ENCODE measurements at regions not wholly inside any gene's neighbourhood (a gene's known extent, or its start where the extent isn't known, plus 50 kb on each side); places are given as distances from the start of the nearest gene placed in this dataset.

GRCh38 chr1:98045211-98045766 lies 124.5 kb upstream of the DPYD start:
- TF ChIP-seq RARB (CRISPR knock-in tag; IDR thresholded peaks at IDR 0.05) (no peak), FOSL2 (IDR thresholded peaks at IDR 0.05) (no peak), FOSL2 (CRISPR knock-in tag; IDR thresholded peaks at IDR 0.05) (no peak), CTCF (IDR thresholded peaks at IDR 0.05) (no peak), ESRRA (IDR thresholded peaks at IDR 0.05; ENCODE audit: borderline replicate concordance, low read length) (no peak), KDM1A (IDR thresholded peaks at IDR 0.05; ENCODE audit: low read depth) (no peak), USF2 (IDR thresholded peaks at IDR 0.05) (no peak), POLR2A (IDR thresholded peaks at IDR 0.05; ENCODE audit: low read length) (peak; percentile 16; the same call in 1 of the 2 replicates), CEBPB (IDR thresholded peaks at IDR 0.05) (no peak), MAZ (IDR thresholded peaks at IDR 0.05; ENCODE audit: borderline replicate concordance, low read depth, low read length) (no peak), MAX (IDR thresholded peaks at IDR 0.05) (peak; percentile 45; the same call in 1 of the 2 replicates), CHD2 (IDR thresholded peaks at IDR 0.05; ENCODE audit: low read length, partially characterized antibody) (no peak), BHLHE40 (IDR thresholded peaks at IDR 0.05; ENCODE audit: low read depth, low read length) (no peak), ZNF302 (CRISPR knock-in tag; IDR thresholded peaks at IDR 0.05) (no peak)
